ENCODE measurements at regions not wholly inside any gene's neighbourhood (a gene's known extent, or its start where the extent isn't known, plus 50 kb on each side); places are given as distances from the start of the nearest gene placed in this dataset.
A peak's percentile ranks its signal among the peaks of the same experiment; 100 is the strongest.

- WGBS: 18% methylated on average over 11 of the region's 11 CpGs
- peak; percentile 44 for DNase-seq (ENCODE audit: low spot score)
- Histone ChIP-seq H3K9me3 (ENCODE audit: control insufficient read depth in 4 of 4, low read length in 3 of 4) (peaks cover 0 to 2% (median 0%) of the 10 kb centered on the region in 4 donors), H3K9ac (ENCODE audit: low read depth in 1 of 2, low read length in 2 of 2) (no peak overlapping the region), H3K27ac (ENCODE audit: low read depth in 1 of 2, low read length in 2 of 2) (peak overlapping the region; percentile 70 to 91), H3K36me3 (ENCODE audit: control insufficient read depth in 4 of 4, insufficient read depth in 3 of 4, low read depth in 1 of 4, low read length in 3 of 4) (no peaks in the 10 kb centered on the region), H3K4me3 (ENCODE audit: low read depth in 1 of 3, low read length in 3 of 3) (peak overlapping the region in 1 of 3 donors; percentile 11), H3K27me3 (ENCODE audit: control insufficient read depth in 4 of 4, insufficient read depth in 4 of 4, low read length in 3 of 4) (no peaks in the 10 kb centered on the region), H3K4me1 (ENCODE audit: control insufficient read depth in 4 of 4, insufficient read depth in 4 of 4, low read length in 3 of 4) (peaks cover 2 to 24% (median 18%) of the 10 kb centered on the region in 4 donors)
- peak; percentile 84 to 94 for TF ChIP-seq EGR1 (IDR thresholded peaks at IDR 0.05; ENCODE audit: low read depth in 2 of 2)
- TF ChIP-seq HNF4A (conservative IDR thresholded peaks at IDR 0.05): peak; percentile 94
- TF ChIP-seq NR2F2 (IDR thresholded peaks at IDR 0.05): peak; percentile 84
- TF ChIP-seq, protein P1, sequence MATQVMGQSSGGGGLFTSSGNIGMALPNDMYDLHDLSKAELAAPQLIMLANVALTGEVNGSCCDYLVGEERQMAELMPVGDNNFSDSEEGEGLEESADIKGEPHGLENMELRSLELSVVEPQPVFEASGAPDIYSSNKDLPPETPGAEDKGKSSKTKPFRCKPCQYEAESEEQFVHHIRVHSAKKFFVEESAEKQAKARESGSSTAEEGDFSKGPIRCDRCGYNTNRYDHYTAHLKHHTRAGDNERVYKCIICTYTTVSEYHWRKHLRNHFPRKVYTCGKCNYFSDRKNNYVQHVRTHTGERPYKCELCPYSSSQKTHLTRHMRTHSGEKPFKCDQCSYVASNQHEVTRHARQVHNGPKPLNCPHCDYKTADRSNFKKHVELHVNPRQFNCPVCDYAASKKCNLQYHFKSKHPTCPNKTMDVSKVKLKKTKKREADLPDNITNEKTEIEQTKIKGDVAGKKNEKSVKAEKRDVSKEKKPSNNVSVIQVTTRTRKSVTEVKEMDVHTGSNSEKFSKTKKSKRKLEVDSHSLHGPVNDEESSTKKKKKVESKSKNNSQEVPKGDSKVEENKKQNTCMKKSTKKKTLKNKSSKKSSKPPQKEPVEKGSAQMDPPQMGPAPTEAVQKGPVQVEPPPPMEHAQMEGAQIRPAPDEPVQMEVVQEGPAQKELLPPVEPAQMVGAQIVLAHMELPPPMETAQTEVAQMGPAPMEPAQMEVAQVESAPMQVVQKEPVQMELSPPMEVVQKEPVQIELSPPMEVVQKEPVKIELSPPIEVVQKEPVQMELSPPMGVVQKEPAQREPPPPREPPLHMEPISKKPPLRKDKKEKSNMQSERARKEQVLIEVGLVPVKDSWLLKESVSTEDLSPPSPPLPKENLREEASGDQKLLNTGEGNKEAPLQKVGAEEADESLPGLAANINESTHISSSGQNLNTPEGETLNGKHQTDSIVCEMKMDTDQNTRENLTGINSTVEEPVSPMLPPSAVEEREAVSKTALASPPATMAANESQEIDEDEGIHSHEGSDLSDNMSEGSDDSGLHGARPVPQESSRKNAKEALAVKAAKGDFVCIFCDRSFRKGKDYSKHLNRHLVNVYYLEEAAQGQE (IDR thresholded peaks at IDR 0.05): peak; percentile 32
- TF ChIP-seq CTCF (IDR thresholded peaks at IDR 0.05; ENCODE audit: low read depth, low read length, missing input control): no peak
- peak in 1 of 2 donors; percentile 51 for TF ChIP-seq RAD21 (IDR thresholded peaks at IDR 0.05)
- TF ChIP-seq ZBTB33 (IDR thresholded peaks at IDR 0.05): peak; percentile 76
- TF ChIP-seq HNF4G (IDR thresholded peaks at IDR 0.05): peak; percentile 62
- TF ChIP-seq TAF1 (conservative IDR thresholded peaks at IDR 0.05): peak; percentile 12
- TF ChIP-seq MAX (IDR thresholded peaks at IDR 0.05): peak; percentile 99
- TF ChIP-seq GABPA (IDR thresholded peaks at IDR 0.05 in 1 of 2, conservative IDR thresholded peaks at IDR 0.05 in 1 of 2): peak in 1 of 2 donors; percentile 42
- peak; percentile 85 to 90 for TF ChIP-seq JUND (IDR thresholded peaks at IDR 0.05)
- no peak for TF ChIP-seq FOXA1 (IDR thresholded peaks at IDR 0.05)
- peak; percentile 80 to 90 for TF ChIP-seq RXRA (IDR thresholded peaks at IDR 0.05)
- TF ChIP-seq YY1 (IDR thresholded peaks at IDR 0.05): peak; percentile 59
- peak; percentile 65 for TF ChIP-seq FOXA2 (IDR thresholded peaks at IDR 0.05)
- TF ChIP-seq ATF3 (IDR thresholded peaks at IDR 0.05): peak; percentile 83
- TF ChIP-seq SP1 (IDR thresholded peaks at IDR 0.05): peak; percentile 86
Observed at GRCh38 chr9:1231998-1232919, 182.1 kb downstream of the DMRT2 start.

All from liver (tissue), 8 donors.